Fibroblast of lung (primary cell): ENCODE measurements at regions not wholly inside any gene's neighbourhood (a gene's known extent, or its start where the extent isn't known, plus 50 kb on each side); places are given as distances from the start of the nearest gene placed in this dataset.
A peak's percentile ranks its signal among the peaks of the same experiment; 100 is the strongest.

ENCODE experiments used
- DNase-seq, 2 donors: peaks; one replicate each; pipeline versions ENCODE4 v3.0.0 to v3.0.0-alpha.2; 2010; ENCODE audit warnings: low read depth in 2 of 2
- H2AFZ ChIP-seq: 2 replicates; pipeline ENCODE4 v1.5.1; 2012; ENCODE audit warnings: low read length, control low read depth, inconsistent platforms
- H3K27ac ChIP-seq: 2 replicates; pipeline ENCODE4 v1.5.1; 2011; ENCODE audit warnings: low read length, control low read depth; ENCODE audit not compliant: insufficient read depth
- H3K27me3 ChIP-seq: 2 replicates; pipeline ENCODE4 v1.5.1; 2011; ENCODE audit warnings: mild to moderate bottlenecking, low read length; ENCODE audit not compliant: control insufficient read depth, insufficient read depth
- H3K36me3 ChIP-seq: 2 replicates; pipeline ENCODE4 v1.5.1; 2011; ENCODE audit warnings: low read length; ENCODE audit not compliant: control insufficient read depth, insufficient read depth
- H3K4me1 ChIP-seq: 2 replicates; pipeline ENCODE4 v1.5.1; 2011; ENCODE audit warnings: low read length; ENCODE audit not compliant: control insufficient read depth, insufficient read depth; ENCODE audit errors: extremely low read depth
- H3K4me2 ChIP-seq: 2 replicates; pipeline ENCODE4 v1.5.1; 2011; ENCODE audit warnings: low read length, control low read depth; ENCODE audit not compliant: insufficient read depth; ENCODE audit errors: extremely low read depth
- H3K4me3 ChIP-seq, 4 experiments: fragments of 200-600 bp in 1 of 4; sonication (generic) in 1 of 4; replicated peaks in 1 of 4; 2 replicates each; pipeline ENCODE4 v1.5.1; 2011 to 2016; ENCODE audit warnings: low read length in 4 of 4, low read depth in 3 of 4, mild to moderate bottlenecking in 3 of 4, control low read depth in 2 of 4, inconsistent platforms in 1 of 4, mixed read lengths in 1 of 4; ENCODE audit not compliant: insufficient read depth in 1 of 4; ENCODE audit errors: control extremely low read depth in 1 of 4
- H3K79me2 ChIP-seq: 2 replicates; pipeline ENCODE4 v1.5.1; 2012; ENCODE audit warnings: mild to moderate bottlenecking, low read length, inconsistent platforms; ENCODE audit not compliant: control insufficient read depth, insufficient read depth
- H3K9ac ChIP-seq: 2 replicates; pipeline ENCODE4 v1.5.1; 2011; ENCODE audit warnings: mild to moderate bottlenecking, low read length, control low read depth; ENCODE audit not compliant: insufficient read depth
- H3K9me3 ChIP-seq: 2 replicates; pipeline ENCODE4 v1.5.1; 2012; ENCODE audit warnings: low read depth, low read length; ENCODE audit not compliant: control insufficient read depth, insufficient read depth
- H4K20me1 ChIP-seq: 2 replicates; pipeline ENCODE4 v1.5.1; 2011; ENCODE audit warnings: low read length; ENCODE audit not compliant: control insufficient read depth, insufficient read depth; ENCODE audit errors: extremely low read depth
- EZH2 ChIP-seq: IDR thresholded peaks from 2 replicates; pipeline ENCODE4 v1.5.1; 2012; ENCODE audit warnings: low read length, control low read depth, mild to moderate bottlenecking; ENCODE audit errors: missing control alignments
- TF ChIP-seq, protein P1 (sequence below), 2 donors: IDR thresholded peaks in 1 of 2; conservative IDR thresholded peaks in 1 of 2; 1 replicate in 1 of 2; 2 replicates in 1 of 2; pipeline ENCODE4 v1.5.1; 2011 to 2012; ENCODE audit warnings: low read length in 2 of 2, control low read depth in 1 of 2, inconsistent platforms in 1 of 2, low read depth in 1 of 2, mild to moderate bottlenecking in 1 of 2

DNA sequence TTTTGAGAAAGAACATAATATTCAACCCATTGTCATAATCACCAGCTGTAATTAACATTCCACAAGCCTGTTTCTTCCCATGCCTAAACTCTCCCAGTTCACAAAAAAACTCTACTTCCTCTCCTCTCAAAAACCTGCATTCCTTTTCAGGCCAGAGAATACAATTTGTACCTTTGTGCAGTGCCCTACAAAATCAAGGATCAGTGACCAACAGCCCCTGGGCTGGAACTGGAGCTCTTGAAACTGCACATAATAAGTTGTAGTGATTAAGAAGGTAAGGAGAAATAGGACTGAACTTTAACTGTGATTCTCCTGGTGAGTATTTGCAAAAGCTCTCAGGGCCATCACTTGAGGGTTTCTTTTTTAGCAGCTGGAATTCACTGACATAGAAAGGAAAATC is 472.7 kb downstream of the RFC3 start:
- Histone ChIP-seq H4K20me1 (no peaks in the 10 kb centered on the region), H3K4me1 (no peaks in the 10 kb centered on the region), H3K27ac (no peak overlapping the region), H3K36me3 (no peaks in the 10 kb centered on the region), H3K79me2 (no peaks in the 10 kb centered on the region), H3K9me3 (no peaks in the 10 kb centered on the region), H3K4me3 (no peak overlapping the region), H3K9ac (no peak overlapping the region), H3K27me3 (no peaks in the 10 kb centered on the region), H3K4me2 (no peak overlapping the region), H2AFZ (no peak overlapping the region)
- DNase-seq = no peak
- TF ChIP-seq, protein P1, sequence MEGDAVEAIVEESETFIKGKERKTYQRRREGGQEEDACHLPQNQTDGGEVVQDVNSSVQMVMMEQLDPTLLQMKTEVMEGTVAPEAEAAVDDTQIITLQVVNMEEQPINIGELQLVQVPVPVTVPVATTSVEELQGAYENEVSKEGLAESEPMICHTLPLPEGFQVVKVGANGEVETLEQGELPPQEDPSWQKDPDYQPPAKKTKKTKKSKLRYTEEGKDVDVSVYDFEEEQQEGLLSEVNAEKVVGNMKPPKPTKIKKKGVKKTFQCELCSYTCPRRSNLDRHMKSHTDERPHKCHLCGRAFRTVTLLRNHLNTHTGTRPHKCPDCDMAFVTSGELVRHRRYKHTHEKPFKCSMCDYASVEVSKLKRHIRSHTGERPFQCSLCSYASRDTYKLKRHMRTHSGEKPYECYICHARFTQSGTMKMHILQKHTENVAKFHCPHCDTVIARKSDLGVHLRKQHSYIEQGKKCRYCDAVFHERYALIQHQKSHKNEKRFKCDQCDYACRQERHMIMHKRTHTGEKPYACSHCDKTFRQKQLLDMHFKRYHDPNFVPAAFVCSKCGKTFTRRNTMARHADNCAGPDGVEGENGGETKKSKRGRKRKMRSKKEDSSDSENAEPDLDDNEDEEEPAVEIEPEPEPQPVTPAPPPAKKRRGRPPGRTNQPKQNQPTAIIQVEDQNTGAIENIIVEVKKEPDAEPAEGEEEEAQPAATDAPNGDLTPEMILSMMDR (conservative IDR thresholded peaks at IDR 0.05 in 1 of 2, IDR thresholded peaks at IDR 0.05 in 1 of 2; ENCODE audit: low read depth in 1 of 2, low read length in 2 of 2) = no peak
- TF ChIP-seq EZH2 = no peak

- peak; percentile 27 to 42 for DNase-seq
- TF ChIP-seq EZH2 = no peak
- TF ChIP-seq, protein P1 (conservative IDR thresholded peaks at IDR 0.05 in 1 of 2, IDR thresholded peaks at IDR 0.05 in 1 of 2; ENCODE audit: low read depth in 1 of 2, low read length in 2 of 2) = no peak
- Histone ChIP-seq H3K4me2 (no peak overlapping the region), H4K20me1 (no peaks in the 10 kb centered on the region), H3K27me3 (no peaks in the 10 kb centered on the region), H3K27ac (no peak overlapping the region), H3K36me3 (no peaks in the 10 kb centered on the region), H3K4me3 (no peak overlapping the region), H3K4me1 (no peaks in the 10 kb centered on the region), H3K9ac (no peak overlapping the region), H3K79me2 (no peaks in the 10 kb centered on the region), H3K9me3 (no peaks in the 10 kb centered on the region), H2AFZ (peak overlapping the region; percentile 43)
These were observed 476.7 kb downstream of the RFC3 start for GRCh38 chr13:34294483-34295129.

DNA sequence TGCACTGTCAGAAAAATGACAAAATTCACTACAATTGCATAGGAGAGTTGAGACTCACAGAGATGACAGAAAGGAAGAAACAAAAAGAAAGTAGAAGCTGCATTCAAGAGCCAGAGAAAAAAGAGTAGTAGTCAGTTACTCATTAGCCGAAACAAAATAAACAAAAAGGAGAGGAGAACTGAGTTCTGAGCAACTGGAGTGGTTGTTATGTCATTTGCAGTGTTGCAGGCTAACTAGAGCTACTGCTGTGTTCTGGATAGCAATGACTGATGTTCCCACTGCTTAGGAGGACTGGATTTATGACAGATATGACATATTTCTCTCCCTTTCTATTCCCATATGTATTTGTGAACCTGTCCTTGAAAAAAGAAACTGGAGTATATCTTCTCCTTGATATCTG is 482.6 kb downstream of the RFC3 start:
- Histone ChIP-seq H3K4me1 (no peaks in the 10 kb centered on the region), H4K20me1 (no peaks in the 10 kb centered on the region), H3K4me2 (no peak overlapping the region), H3K27me3 (no peaks in the 10 kb centered on the region), H2AFZ (no peak overlapping the region), H3K79me2 (no peaks in the 10 kb centered on the region), H3K9ac (no peak overlapping the region), H3K27ac (no peak overlapping the region), H3K4me3 (peak overlapping the region in 1 of 4 experiments; percentile 26), H3K36me3 (no peaks in the 10 kb centered on the region), H3K9me3 (no peaks in the 10 kb centered on the region)
- peak; percentile 34 to 55 for DNase-seq
- TF ChIP-seq EZH2 = no peak
- TF ChIP-seq, protein P1 (conservative IDR thresholded peaks at IDR 0.05 in 1 of 2, IDR thresholded peaks at IDR 0.05 in 1 of 2; ENCODE audit: low read depth in 1 of 2, low read length in 2 of 2) = no peak
